Fibroblast of lung (primary cell): ENCODE measurements at regions not wholly inside any gene's neighbourhood (a gene's known extent, or its start where the extent isn't known, plus 50 kb on each side); places are given as distances from the start of the nearest gene placed in this dataset.

Experiments used
- DNase-seq, 2 donors: peaks; one replicate each; pipeline versions ENCODE4 v3.0.0 to v3.0.0-alpha.2; 2010; ENCODE audit warnings: low read depth in 2 of 2
- H2AFZ ChIP-seq: 2 replicates; pipeline ENCODE4 v1.5.1; 2012; ENCODE audit warnings: low read length, control low read depth, inconsistent platforms
- H3K27ac ChIP-seq: 2 replicates; pipeline ENCODE4 v1.5.1; 2011; ENCODE audit warnings: low read length, control low read depth; ENCODE audit not compliant: insufficient read depth
- H3K27me3 ChIP-seq: 2 replicates; pipeline ENCODE4 v1.5.1; 2011; ENCODE audit warnings: mild to moderate bottlenecking, low read length; ENCODE audit not compliant: control insufficient read depth, insufficient read depth
- H3K36me3 ChIP-seq: 2 replicates; pipeline ENCODE4 v1.5.1; 2011; ENCODE audit warnings: low read length; ENCODE audit not compliant: control insufficient read depth, insufficient read depth
- H3K4me1 ChIP-seq: 2 replicates; pipeline ENCODE4 v1.5.1; 2011; ENCODE audit warnings: low read length; ENCODE audit not compliant: control insufficient read depth, insufficient read depth; ENCODE audit errors: extremely low read depth
- H3K4me2 ChIP-seq: 2 replicates; pipeline ENCODE4 v1.5.1; 2011; ENCODE audit warnings: low read length, control low read depth; ENCODE audit not compliant: insufficient read depth; ENCODE audit errors: extremely low read depth
- H3K4me3 ChIP-seq, 4 experiments: fragments of 200-600 bp in 1 of 4; sonication (generic) in 1 of 4; replicated peaks in 1 of 4; 2 replicates each; pipeline ENCODE4 v1.5.1; 2011 to 2016; ENCODE audit warnings: low read length in 4 of 4, low read depth in 3 of 4, mild to moderate bottlenecking in 3 of 4, control low read depth in 2 of 4, inconsistent platforms in 1 of 4, mixed read lengths in 1 of 4; ENCODE audit not compliant: insufficient read depth in 1 of 4; ENCODE audit errors: control extremely low read depth in 1 of 4
- H3K79me2 ChIP-seq: 2 replicates; pipeline ENCODE4 v1.5.1; 2012; ENCODE audit warnings: mild to moderate bottlenecking, low read length, inconsistent platforms; ENCODE audit not compliant: control insufficient read depth, insufficient read depth
- H3K9ac ChIP-seq: 2 replicates; pipeline ENCODE4 v1.5.1; 2011; ENCODE audit warnings: mild to moderate bottlenecking, low read length, control low read depth; ENCODE audit not compliant: insufficient read depth
- H3K9me3 ChIP-seq: 2 replicates; pipeline ENCODE4 v1.5.1; 2012; ENCODE audit warnings: low read depth, low read length; ENCODE audit not compliant: control insufficient read depth, insufficient read depth
- H4K20me1 ChIP-seq: 2 replicates; pipeline ENCODE4 v1.5.1; 2011; ENCODE audit warnings: low read length; ENCODE audit not compliant: control insufficient read depth, insufficient read depth; ENCODE audit errors: extremely low read depth
- EZH2 ChIP-seq: IDR thresholded peaks from 2 replicates; pipeline ENCODE4 v1.5.1; 2012; ENCODE audit warnings: low read length, control low read depth, mild to moderate bottlenecking; ENCODE audit errors: missing control alignments
- TF ChIP-seq, protein P1 (sequence below), 2 donors: IDR thresholded peaks in 1 of 2; conservative IDR thresholded peaks in 1 of 2; 1 replicate in 1 of 2; 2 replicates in 1 of 2; pipeline ENCODE4 v1.5.1; 2011 to 2012; ENCODE audit warnings: low read length in 2 of 2, control low read depth in 1 of 2, inconsistent platforms in 1 of 2, low read depth in 1 of 2, mild to moderate bottlenecking in 1 of 2

DNA sequence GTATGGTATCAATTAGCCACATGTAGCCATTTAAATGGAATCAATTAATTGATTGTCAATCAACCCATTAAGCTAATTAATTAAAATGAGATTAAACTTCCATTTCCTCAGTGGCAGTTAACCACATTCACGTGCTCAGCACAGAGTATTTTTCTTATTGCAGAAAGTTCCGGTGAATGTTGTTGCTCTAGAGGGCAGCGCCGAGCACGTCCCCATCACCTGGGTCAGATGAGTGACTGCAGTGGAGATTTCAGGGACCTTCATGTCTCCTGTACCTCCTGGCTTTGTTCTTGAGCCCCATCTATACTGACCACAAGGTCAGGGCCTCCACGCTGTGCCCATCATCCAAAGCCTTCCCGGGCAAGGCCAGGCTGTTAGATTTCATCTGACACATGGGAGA is 168.8 kb upstream of the MKI67 start:
- Histone ChIP-seq H3K4me3 (no peak overlapping the region), H3K27me3 (no peaks in the 10 kb centered on the region), H3K36me3 (no peaks in the 10 kb centered on the region), H3K27ac (no peak overlapping the region), H3K4me2 (no peak overlapping the region), H3K9ac (no peak overlapping the region), H2AFZ (no peak overlapping the region), H3K79me2 (no peaks in the 10 kb centered on the region), H3K4me1 (no peaks in the 10 kb centered on the region), H4K20me1 (no peaks in the 10 kb centered on the region), H3K9me3 (no peaks in the 10 kb centered on the region)
- no peak for DNase-seq
- no peak for TF ChIP-seq EZH2
- TF ChIP-seq, protein P1, sequence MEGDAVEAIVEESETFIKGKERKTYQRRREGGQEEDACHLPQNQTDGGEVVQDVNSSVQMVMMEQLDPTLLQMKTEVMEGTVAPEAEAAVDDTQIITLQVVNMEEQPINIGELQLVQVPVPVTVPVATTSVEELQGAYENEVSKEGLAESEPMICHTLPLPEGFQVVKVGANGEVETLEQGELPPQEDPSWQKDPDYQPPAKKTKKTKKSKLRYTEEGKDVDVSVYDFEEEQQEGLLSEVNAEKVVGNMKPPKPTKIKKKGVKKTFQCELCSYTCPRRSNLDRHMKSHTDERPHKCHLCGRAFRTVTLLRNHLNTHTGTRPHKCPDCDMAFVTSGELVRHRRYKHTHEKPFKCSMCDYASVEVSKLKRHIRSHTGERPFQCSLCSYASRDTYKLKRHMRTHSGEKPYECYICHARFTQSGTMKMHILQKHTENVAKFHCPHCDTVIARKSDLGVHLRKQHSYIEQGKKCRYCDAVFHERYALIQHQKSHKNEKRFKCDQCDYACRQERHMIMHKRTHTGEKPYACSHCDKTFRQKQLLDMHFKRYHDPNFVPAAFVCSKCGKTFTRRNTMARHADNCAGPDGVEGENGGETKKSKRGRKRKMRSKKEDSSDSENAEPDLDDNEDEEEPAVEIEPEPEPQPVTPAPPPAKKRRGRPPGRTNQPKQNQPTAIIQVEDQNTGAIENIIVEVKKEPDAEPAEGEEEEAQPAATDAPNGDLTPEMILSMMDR (conservative IDR thresholded peaks at IDR 0.05 in 1 of 2, IDR thresholded peaks at IDR 0.05 in 1 of 2; ENCODE audit: low read depth in 1 of 2, low read length in 2 of 2), result no peak

DNA sequence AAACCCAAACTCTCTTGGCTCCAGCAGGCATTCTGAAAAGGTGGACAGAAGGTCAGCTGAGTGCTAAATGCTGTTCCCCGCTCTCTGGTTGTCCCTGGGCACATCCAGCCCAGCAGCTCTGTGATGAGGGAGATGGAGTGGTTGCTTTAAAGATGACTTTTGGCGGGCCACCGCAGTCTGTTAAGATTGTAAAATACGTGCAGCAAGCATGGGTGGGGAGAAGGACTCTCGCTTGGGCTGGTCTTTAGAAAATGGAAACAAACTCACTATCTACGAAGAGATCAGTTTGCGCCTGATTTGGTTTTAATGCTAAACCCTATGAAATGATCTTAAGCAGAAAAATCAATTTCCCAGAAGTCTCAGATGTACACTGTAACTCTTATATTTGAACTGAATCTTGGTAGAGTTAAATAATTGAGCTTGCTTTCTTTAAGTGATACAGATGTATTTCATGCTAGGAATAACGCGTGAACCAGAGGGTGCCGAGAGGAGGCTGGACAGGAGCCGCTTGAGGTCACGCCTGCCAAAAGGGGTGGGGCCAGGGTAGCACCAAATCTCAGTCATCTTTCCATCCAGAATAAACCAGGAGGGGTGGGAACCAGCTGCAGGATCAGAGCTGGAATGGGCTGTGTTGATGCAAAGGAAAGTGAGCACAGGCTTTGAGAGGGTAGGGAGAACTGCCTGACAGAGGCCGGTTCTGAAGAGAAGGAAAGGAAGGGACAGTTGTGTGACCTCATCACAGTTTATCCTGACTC is 170.2 kb upstream of the MKI67 start:
- Histone ChIP-seq H3K9ac (no peak overlapping the region), H3K79me2 (no peaks in the 10 kb centered on the region), H3K27me3 (no peaks in the 10 kb centered on the region), H2AFZ (no peak overlapping the region), H4K20me1 (no peaks in the 10 kb centered on the region), H3K4me2 (no peak overlapping the region), H3K27ac (no peak overlapping the region), H3K36me3 (no peaks in the 10 kb centered on the region), H3K4me3 (no peak overlapping the region), H3K4me1 (no peaks in the 10 kb centered on the region), H3K9me3 (no peaks in the 10 kb centered on the region)
- DNase-seq, result no peak
- TF ChIP-seq, protein P1 (conservative IDR thresholded peaks at IDR 0.05 in 1 of 2, IDR thresholded peaks at IDR 0.05 in 1 of 2; ENCODE audit: low read depth in 1 of 2, low read length in 2 of 2), result no peak
- TF ChIP-seq EZH2, result no peak

DNA sequence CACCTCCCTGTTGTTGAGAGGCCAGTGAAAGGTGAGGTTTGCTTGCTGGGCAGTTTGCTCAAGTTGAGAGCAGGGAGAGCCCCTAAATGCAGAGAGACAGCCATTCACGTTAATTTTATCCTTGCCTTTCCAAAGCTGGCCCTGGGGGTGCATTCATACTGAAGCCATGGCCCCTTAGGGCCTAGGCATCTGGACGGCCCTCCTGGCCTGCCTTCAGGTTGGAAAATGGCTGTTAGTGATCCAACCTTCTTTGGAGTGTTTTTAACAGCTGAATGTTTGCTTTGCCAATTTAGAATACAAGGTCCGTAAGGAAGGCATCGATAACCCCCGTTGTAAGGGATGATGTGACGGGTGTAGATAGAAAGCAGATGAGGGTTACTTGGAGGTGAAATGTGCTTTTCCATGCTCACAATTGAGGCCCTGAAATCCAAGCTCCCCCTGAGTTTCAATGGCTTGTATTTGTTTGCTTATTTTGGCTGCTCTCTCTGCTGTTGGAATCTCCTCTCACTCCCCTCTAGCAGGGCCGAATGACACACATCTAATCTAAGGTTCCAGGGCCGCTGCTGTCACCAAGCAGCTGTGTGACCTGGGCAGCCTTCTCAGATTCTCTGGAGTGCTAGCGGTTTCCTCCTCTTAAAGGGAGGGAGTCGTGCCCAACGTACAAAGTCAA is 171.6 kb upstream of the MKI67 start:
- Histone ChIP-seq H3K9me3 (no peaks in the 10 kb centered on the region), H3K4me1 (no peaks in the 10 kb centered on the region)

More for the DNA sequence above, 171.6 kb upstream of the MKI67 start:
- Histone ChIP-seq H3K36me3 (no peaks in the 10 kb centered on the region), H2AFZ (no peak overlapping the region), H3K79me2 (no peaks in the 10 kb centered on the region), H3K9ac (no peak overlapping the region), H3K4me2 (no peak overlapping the region), H4K20me1 (no peaks in the 10 kb centered on the region), H3K27ac (no peak overlapping the region), H3K27me3 (no peaks in the 10 kb centered on the region), H3K4me3 (no peak overlapping the region)
- DNase-seq, result no peak
- TF ChIP-seq, protein P1 (conservative IDR thresholded peaks at IDR 0.05 in 1 of 2, IDR thresholded peaks at IDR 0.05 in 1 of 2; ENCODE audit: low read depth in 1 of 2, low read length in 2 of 2), result no peak
- no peak for TF ChIP-seq EZH2
